Skin of body (tissue), 1 donor: ENCODE measurements at regions not wholly inside any gene's neighbourhood (a gene's known extent, or its start where the extent isn't known, plus 50 kb on each side); places are given as distances from the start of the nearest gene placed in this dataset.

Source experiments
- DNase-seq: peaks from one replicate; lab custom pipeline; 2025; lab: John Stamatoyannopoulos, UW

- no peak for DNase-seq
Observed at GRCh38 chr13:59211606-59212005, 952.1 kb downstream of the DIAPH3 start.

DNA sequence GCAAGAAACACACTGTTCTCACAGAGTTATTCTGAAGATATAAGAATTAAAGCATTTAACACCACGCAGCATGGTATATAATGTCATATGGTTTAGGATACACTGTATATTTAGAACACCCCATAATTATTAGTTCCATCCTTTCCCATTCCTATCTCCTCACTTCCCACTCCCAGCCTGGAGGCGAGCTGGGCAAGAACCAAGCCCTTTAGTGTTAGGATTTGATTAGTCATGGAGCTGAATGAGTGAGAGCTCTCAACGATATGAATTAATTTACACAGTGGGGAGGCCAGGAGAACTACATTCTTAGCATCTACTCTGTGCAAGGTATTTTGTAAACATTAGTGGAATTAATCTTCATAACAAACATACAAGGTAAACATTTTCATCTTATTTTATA, 934.3 kb downstream of the DIAPH3 start:
- no peak for DNase-seq

GRCh38 chr13:59229861-59230260, 933.9 kb downstream of the DIAPH3 start:
- no peak for DNase-seq

- no peak for DNase-seq
Observed at GRCh38 chr13:59230484-59231264, 933.1 kb downstream of the DIAPH3 start.

DNA sequence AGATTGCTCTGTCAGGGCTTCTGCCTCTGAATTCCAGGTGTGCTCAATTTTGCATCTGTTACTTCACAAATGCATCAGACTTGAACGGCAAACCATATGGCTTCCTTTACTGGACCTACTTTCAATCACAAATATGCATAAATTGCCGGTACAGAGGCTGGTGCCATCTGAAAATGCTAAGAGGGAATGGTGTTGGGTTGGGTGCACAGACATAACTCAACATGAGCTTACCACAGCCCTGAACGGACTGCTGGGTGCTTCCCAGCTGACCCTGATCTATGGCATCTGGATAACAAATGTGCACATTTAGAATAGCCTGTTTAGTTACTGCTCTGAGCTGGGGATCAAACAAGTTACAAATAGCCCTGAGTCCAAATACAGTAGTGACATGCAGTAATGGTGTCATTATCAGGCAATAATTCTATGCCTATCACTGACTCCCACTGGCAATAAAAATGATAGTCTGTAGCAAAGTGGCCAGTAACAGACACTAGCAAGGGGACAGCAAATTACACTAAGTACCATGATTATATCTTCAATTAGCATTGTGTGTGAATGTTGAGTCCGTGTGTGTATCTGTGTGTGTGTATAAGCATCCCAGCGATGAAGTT, 927.3 kb downstream of the DIAPH3 start:
- DNase-seq = no peak

DNA sequence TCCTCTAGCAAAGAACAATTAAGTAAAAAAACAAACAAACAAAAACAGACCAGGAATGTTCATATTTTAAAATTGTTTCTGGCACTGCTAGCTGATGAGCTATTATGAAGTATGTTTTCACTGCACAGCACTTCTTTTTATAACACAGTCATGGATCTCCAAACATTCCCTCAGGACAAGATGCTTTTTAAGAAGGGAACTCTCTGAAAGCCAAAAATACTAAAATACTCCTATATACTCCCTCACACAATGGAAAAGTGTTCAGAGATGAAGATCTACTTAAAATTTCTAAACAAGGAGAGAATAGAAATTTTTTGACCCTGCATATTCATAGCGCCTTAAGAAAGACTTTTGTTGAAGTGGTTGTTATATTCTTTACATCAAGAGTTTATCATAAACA, 926.8 kb downstream of the DIAPH3 start:
- no peak for DNase-seq

DNA sequence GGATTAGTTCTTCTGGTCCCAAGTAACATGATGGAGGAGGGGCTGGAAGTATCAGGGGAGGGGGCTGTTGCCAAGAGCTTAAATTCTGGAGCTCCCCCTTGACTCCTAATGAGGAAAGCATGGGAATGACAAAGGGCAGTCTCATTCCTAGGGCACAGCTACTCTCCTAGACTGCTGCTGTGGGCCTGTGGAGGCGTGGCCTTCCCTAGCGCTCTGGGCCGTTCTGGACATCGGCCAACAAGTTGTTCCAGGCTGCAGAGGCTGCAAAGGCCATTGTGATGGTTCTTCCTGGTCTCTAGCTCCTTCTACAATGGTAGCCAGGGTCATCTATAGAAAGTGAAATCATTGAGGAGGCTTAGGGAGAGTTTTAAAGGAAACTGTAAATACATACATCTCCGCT, 916.6 kb downstream of the DIAPH3 start:
- no peak for DNase-seq

DNA sequence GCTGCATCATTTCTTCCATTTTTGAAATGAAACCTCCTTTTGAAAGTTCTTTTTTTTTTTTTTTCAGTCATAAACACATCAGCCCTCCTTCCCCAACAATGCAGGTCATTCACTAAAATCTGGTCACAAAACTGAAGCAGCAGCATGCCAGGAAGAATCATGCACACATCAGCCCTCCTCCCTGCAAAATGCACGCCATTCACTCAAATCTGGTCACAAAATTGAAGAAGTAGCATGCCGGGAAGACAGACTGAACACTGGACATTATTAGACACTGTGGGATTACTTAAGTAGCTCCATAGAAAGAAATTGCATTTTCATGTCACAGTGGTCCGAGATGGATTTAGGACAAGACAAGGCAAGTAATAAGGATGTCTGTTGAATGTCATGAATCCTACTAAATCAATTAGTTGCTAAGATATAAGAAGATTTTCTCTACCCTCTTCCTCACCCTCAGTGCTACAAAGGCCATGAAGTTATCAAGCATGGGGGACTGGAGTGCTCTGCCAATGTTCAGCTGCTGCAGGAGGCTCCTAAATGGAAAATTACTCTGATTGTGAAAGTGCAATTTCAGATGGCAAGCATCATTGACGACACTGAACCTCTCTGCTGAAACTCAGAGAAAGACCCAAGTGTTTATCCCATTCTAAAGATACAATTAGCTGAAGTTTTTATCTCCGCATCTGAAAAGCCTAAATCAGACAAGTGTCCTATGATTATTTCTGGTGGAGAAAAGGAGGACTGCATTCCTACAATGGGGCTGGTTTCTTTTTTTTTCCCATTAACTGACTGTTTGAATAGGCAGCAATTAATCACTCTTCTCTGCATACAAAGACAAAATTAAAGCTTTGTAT, 913.2 kb downstream of the DIAPH3 start:
- no peak for DNase-seq

DNA sequence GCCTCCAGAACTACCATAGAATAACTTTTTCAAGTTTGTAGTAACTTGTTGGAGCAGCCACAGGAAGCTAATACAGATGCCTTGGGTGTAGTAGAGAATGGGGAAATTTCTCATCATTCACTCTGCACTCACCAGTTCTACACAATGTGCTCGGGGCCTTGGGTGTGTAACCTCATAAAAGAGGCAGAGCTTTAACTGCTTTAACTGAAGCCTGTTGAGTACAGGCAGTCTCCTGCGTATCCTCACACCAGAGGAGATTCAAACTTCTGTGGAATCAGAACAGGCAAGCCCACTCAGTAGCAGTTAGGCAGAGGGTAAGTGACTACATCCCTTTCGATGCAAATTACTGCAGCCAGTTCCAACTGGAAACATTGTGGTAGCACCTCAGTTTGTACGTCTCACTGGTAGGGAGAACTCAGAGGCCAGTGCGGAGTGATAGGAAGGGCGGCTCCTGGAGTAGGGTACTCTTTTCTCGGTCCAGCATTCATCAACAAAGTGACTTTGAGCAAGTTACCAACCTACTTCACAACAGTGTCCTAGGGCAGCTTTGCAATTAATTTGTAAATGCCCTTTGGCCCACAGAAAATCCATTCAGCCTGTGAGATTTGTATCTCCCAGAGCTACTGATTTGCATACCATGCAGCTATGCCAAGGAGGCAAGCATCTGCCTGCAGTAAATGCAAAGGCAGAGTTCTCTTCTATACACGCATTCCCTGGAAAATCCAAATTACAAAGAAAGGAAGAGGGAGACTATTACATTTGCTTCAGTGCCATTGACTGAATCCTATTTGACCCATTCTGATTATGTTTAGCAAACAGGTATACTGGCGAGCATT, 904.3 kb downstream of the DIAPH3 start:
- no peak for DNase-seq

DNA sequence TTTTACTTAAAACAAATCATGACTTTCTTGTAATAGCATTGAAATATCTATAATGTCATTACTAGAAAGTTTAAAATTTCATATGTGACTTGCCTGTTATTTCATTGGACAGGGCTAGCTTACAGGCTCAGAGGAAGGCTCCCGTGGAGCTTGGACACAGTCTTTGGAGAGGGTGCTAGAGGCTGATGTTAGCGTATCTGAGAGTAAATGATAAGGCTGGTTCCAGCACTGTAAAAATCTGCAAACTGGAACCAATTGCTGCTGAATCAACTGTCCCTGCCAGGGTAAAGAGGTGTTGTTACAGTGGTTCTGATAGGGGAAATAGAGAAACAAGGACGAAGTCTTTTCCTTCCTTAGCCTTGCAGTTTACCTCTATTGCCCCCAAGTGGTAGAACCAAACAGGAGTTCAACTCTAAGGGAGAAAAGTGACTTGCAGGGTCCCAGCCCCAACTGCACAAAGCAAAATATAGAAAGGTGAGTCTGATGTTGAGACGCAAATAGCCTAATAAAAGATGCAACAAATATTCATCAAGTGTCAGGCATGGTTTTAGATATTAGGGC, 901.7 kb downstream of the DIAPH3 start:
- DNase-seq = no peak

DNA sequence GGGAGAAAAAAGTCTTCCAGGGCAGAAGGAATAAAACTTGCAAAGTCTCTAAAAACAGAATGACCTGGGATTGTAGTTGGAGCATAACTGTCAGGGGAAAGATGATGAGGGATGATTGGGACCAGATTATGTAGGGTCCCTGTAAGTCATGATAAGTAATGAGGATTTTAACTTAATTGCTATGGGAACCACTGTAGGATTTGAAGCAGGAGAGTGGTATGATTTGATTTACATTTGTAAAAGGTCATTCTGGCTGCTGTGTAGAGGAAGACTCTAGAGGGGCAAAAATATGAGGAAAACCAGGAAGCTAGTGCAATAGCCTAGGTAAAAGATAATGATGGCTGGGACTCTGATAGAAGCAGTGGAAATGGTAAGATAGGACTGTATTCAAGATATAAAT, 900.2 kb downstream of the DIAPH3 start:
- no peak for DNase-seq

- no peak for DNase-seq
Observed at GRCh38 chr13:59266478-59267063, 897.2 kb downstream of the DIAPH3 start.

GRCh38 chr13:59269476-59269875, 894.3 kb downstream of the DIAPH3 start:
- no peak for DNase-seq

GRCh38 chr13:59270327-59270726, 893.4 kb downstream of the DIAPH3 start:
- no peak for DNase-seq

- DNase-seq = no peak
Observed at GRCh38 chr13:59274958-59275727, 888.6 kb downstream of the DIAPH3 start.

DNA sequence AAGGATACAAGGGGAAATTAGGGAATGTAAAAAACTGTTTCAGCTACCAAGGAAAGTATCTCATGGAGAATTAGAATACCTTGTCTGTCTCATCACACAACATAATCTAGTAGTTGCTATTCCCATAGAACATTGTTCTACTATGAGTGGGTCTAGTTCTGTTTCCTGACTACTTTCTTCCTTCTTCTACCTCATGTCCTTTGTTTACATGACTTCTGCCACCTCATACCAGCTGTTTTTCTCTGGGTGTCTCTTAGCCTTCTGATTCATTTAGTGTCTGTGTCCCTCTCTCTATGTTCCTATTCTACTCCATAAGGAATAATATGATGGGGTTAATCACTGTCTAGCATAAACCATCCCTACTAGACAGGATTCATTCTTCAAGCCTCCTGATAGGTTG, 887.3 kb downstream of the DIAPH3 start:
- DNase-seq = no peak

DNA sequence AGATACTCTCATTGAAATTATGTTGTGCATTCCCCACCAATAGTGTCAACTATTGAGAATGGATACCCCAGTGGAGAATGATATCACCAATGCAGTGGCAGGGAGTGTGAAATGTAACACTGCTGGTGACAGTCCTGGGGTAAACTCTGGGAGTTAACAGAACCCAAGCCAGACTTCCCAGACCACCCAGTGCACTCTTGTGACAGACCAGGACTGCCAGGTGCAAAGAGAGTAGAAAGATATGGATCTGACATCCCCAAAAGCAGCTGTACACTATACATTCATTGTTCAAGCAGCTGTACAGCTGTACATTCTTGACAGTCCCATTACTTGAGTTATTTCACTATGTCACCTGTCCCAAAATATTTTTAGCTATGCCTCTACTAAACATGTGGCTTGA, 886.6 kb downstream of the DIAPH3 start:
- DNase-seq = no peak

DNA sequence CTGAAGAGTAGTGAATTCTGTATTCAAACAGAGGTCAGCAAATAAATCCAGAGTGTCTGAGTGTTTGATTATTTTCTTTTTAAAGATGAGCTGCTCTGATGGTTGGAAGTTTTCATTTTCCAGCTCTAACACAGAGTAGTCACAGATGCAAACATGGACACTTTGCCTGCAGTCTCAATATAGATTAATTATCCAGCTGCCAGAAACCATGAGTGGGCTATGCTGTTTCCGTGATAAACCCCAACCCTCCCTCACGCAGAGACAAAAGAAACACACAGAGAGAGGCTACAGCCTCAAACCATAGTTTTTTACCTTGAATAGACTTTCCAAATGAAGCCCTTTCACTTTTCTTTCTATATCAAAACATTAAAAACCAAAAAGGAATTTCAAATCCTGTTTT, 884.7 kb downstream of the DIAPH3 start:
- DNase-seq = no peak

DNA sequence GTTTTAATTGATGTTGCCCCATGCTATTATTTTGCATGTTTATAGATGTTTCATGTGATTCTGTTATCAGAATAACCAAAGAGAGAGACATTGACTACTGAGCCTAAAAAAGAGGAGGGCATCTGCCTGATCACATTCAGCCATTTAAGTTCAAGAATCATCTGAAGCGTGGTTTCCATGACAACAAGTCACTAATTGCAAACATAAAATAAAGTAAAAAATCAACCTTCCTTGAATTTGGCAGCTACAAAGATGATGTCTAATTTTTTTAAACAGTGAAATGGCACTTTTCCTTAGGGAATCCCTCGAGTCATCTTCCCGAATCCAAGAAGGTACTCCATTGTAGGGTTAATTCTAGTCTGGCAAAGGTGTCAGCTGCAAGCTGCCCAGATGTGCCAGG, 884.2 kb downstream of the DIAPH3 start:
- DNase-seq = no peak

- no peak for DNase-seq
Observed at GRCh38 chr13:59280297-59280696, 883.4 kb downstream of the DIAPH3 start.
